ENCODE measurements at regions not wholly inside any gene's neighbourhood (a gene's known extent, or its start where the extent isn't known, plus 50 kb on each side); places are given as distances from the start of the nearest gene placed in this dataset.
"Not testable (repeated sequence)": the region's sequence is repeated elsewhere in the genome, so short reads cannot be mapped to it uniquely, and the experiment has no call there.

GRCh38 chr6:22135395-22135794 lies 161.4 kb downstream of the PRL start:
- Histone ChIP-seq H3K79me2 (ENCODE audit: insufficient read depth, low read length) (no peaks in the 10 kb centered on the region), H3K27me3 (ENCODE audit: insufficient read depth, low read length) (no peaks in the 10 kb centered on the region), H3K36me3 (ENCODE audit: insufficient read depth, low read length) (no peaks in the 10 kb centered on the region), H2AFZ (ENCODE audit: low read length) (no peak overlapping the region), H3K4me3 (ENCODE audit: low read depth, low read length, poor library complexity, severe bottlenecking) (no peak overlapping the region), H3K9me3 (ENCODE audit: low read length) (no peaks in the 10 kb centered on the region), H3K4me2 (ENCODE audit: low read length) (no peak overlapping the region), H3K9ac (ENCODE audit: low read length) (no peak overlapping the region), H3F3A (ENCODE audit: insufficient read depth, low read length) (no peaks in the 10 kb centered on the region), H3K27ac (ENCODE audit: low read depth, low read length, poor library complexity, severe bottlenecking) (no peak overlapping the region), H3K4me1 (ENCODE audit: insufficient read depth, low read length, severe bottlenecking) (peaks cover 5% of the 10 kb centered on the region), H4K20me1 (ENCODE audit: insufficient read depth, low read length) (no peaks in the 10 kb centered on the region), H3K9me2 (ENCODE audit: low read depth, low read length) (no peaks in the 10 kb centered on the region)
- no peak for TF ChIP-seq CTCF (IDR thresholded peaks at IDR 0.05; ENCODE audit: low read length)
- TF ChIP-seq EZH2 (IDR thresholded peaks at IDR 0.05; ENCODE audit: borderline replicate concordance, low read length): no peak

DNA sequence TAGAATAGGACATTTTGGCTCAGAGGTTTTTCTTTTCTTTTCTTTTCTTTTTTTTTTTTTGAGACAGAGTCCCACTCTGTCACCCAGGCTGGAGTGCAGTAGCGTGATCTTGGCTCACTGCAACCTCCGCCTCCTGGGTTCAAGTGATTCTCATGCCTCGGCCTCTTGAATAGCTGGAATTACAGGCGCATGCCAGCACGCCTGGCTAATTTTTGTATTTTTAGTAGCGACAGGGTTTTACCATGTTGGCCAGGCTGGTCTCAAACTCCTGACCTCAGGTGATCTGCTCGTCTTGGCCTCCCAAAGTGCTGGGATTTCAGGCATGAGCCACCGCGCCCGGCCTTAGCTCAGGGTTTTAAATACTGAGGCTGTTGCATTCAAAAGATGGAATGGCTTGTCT lies 156.1 kb downstream of the PRL start:
- H3K4me3 ChIP-seq (ENCODE audit: low read depth, low read length, poor library complexity, severe bottlenecking); H3F3A ChIP-seq (ENCODE audit: insufficient read depth, low read length); H4K20me1 ChIP-seq (ENCODE audit: insufficient read depth, low read length); H3K9me2 ChIP-seq (ENCODE audit: low read depth, low read length); H3K36me3 ChIP-seq (ENCODE audit: insufficient read depth, low read length); H3K4me2 ChIP-seq (ENCODE audit: low read length); H3K9ac ChIP-seq (ENCODE audit: low read length); H3K9me3 ChIP-seq (ENCODE audit: low read length); H2AFZ ChIP-seq (ENCODE audit: low read length); H3K27me3 ChIP-seq (ENCODE audit: insufficient read depth, low read length); H3K79me2 ChIP-seq (ENCODE audit: insufficient read depth, low read length): not testable (repeated sequence)
- peak overlapping the region; percentile 72 for H3K27ac ChIP-seq (ENCODE audit: low read depth, low read length, poor library complexity, severe bottlenecking)
- H3K4me1 ChIP-seq (ENCODE audit: insufficient read depth, low read length, severe bottlenecking): peaks cover 32% of the 10 kb centered on the region

DNA sequence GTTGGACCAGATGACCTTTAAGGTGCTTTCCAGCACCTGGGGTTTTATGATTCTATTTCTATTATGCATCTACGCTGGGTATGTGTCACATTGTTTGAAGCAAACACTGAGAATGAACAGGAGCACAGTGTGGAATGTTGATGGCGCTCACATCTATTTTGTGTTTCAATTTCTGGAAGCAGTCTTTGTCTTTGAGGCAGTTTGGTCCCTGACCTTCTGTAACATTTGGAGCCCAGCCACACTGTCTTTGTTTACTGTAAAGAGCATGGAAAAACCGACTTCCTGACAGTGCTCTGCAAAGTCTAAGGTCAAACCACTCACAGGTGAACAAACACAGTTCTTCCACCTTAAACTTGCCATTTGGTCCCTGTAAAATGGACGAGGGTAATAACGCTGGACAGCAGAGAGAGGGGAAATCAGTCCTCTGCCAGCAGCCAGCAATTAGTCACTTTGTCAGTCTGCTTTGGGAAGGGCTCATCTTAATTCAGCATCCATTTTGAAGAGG lies 155.5 kb downstream of the PRL start:
- peak overlapping the region; percentile 35 for H3K9ac ChIP-seq (ENCODE audit: low read length)
- H3K9me3 ChIP-seq (ENCODE audit: low read length): no peaks in the 10 kb centered on the region
- H3F3A ChIP-seq (ENCODE audit: insufficient read depth, low read length): no peaks in the 10 kb centered on the region
- H3K4me3 ChIP-seq (ENCODE audit: low read depth, low read length, poor library complexity, severe bottlenecking): no peak overlapping the region
- H3K27ac ChIP-seq (ENCODE audit: low read depth, low read length, poor library complexity, severe bottlenecking): peak overlapping the region; percentile 72
- H3K36me3 ChIP-seq (ENCODE audit: insufficient read depth, low read length): no peaks in the 10 kb centered on the region
- H3K4me1 ChIP-seq (ENCODE audit: insufficient read depth, low read length, severe bottlenecking): peaks cover 37% of the 10 kb centered on the region
- H2AFZ ChIP-seq (ENCODE audit: low read length): 0 out of 2 replicates have a peak overlapping the region, but pooled peaks have one; percentile 48
- H3K27me3 ChIP-seq (ENCODE audit: insufficient read depth, low read length): no peaks in the 10 kb centered on the region
- TF ChIP-seq CTCF (IDR thresholded peaks at IDR 0.05; ENCODE audit: low read length) (no peak), EZH2 (IDR thresholded peaks at IDR 0.05; ENCODE audit: borderline replicate concordance, low read length) (no peak)
- no peaks in the 10 kb centered on the region for H4K20me1 ChIP-seq (ENCODE audit: insufficient read depth, low read length)
- H3K4me2 ChIP-seq (ENCODE audit: low read length): peak overlapping the region; percentile 41
- no peaks in the 10 kb centered on the region for H3K79me2 ChIP-seq (ENCODE audit: insufficient read depth, low read length)
- H3K9me2 ChIP-seq (ENCODE audit: low read depth, low read length): no peaks in the 10 kb centered on the region

DNA sequence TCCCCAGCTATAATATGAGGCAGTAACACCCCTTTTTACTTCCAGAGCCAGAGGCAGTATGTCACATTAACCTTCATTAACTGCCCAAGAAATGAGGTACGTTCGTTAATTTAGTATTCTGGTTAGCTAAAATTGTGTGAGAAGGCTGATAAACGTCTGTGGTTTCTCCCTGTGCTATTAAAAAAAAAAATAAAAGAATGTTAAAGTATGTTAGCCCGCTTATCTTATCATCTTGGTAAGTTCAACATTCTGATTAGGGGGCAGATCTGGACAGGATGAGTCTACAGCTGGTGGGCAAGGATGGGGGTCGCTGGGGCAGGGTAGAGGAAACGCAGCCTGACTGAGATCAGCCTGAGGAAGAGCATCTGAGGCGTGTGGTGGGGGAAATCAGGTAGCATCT lies 154.0 kb downstream of the PRL start:
- no peak overlapping the region for H2AFZ ChIP-seq (ENCODE audit: low read length)
- no peaks in the 10 kb centered on the region for H3F3A ChIP-seq (ENCODE audit: insufficient read depth, low read length)
- H3K27ac ChIP-seq (ENCODE audit: low read depth, low read length, poor library complexity, severe bottlenecking): no peak overlapping the region
- H3K4me2 ChIP-seq (ENCODE audit: low read length): no peak overlapping the region
- no peaks in the 10 kb centered on the region for H3K27me3 ChIP-seq (ENCODE audit: insufficient read depth, low read length)
- no peak overlapping the region for H3K9ac ChIP-seq (ENCODE audit: low read length)
- H4K20me1 ChIP-seq (ENCODE audit: insufficient read depth, low read length): no peaks in the 10 kb centered on the region
- H3K4me1 ChIP-seq (ENCODE audit: insufficient read depth, low read length, severe bottlenecking): peaks cover 50% of the 10 kb centered on the region
- H3K9me2 ChIP-seq (ENCODE audit: low read depth, low read length): no peaks in the 10 kb centered on the region
- TF ChIP-seq EZH2 (IDR thresholded peaks at IDR 0.05; ENCODE audit: borderline replicate concordance, low read length) (no peak), CTCF (IDR thresholded peaks at IDR 0.05; ENCODE audit: low read length) (no peak)
- H3K79me2 ChIP-seq (ENCODE audit: insufficient read depth, low read length): no peaks in the 10 kb centered on the region
- H3K9me3 ChIP-seq (ENCODE audit: low read length): no peaks in the 10 kb centered on the region
- no peaks in the 10 kb centered on the region for H3K36me3 ChIP-seq (ENCODE audit: insufficient read depth, low read length)
- no peak overlapping the region for H3K4me3 ChIP-seq (ENCODE audit: low read depth, low read length, poor library complexity, severe bottlenecking)

Data from OCI-LY1 (cell line).